ENCODE measurements at regions not wholly inside any gene's neighbourhood (a gene's known extent, or its start where the extent isn't known, plus 50 kb on each side); places are given as distances from the start of the nearest gene placed in this dataset.

DNA sequence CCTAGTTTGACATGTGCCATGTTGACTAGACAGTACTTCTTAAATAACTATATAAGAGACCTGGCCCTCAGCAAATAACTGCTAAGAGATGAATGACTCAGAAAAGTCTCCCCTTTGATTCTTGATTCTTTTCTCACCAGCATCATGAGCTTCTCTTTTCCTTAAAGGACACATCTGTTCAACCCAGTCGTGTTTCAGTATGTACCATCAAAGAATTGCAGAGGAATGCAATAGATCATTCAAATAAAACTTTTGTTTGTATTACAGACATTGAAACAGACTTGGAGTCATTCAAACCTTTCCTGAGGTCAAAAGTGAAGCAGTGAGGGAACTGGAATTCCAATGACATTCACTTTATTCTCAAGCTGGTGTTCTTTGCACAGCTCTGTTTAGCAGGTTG, 598.3 kb upstream of the GHITM start:
- TF ChIP-seq, protein P1, sequence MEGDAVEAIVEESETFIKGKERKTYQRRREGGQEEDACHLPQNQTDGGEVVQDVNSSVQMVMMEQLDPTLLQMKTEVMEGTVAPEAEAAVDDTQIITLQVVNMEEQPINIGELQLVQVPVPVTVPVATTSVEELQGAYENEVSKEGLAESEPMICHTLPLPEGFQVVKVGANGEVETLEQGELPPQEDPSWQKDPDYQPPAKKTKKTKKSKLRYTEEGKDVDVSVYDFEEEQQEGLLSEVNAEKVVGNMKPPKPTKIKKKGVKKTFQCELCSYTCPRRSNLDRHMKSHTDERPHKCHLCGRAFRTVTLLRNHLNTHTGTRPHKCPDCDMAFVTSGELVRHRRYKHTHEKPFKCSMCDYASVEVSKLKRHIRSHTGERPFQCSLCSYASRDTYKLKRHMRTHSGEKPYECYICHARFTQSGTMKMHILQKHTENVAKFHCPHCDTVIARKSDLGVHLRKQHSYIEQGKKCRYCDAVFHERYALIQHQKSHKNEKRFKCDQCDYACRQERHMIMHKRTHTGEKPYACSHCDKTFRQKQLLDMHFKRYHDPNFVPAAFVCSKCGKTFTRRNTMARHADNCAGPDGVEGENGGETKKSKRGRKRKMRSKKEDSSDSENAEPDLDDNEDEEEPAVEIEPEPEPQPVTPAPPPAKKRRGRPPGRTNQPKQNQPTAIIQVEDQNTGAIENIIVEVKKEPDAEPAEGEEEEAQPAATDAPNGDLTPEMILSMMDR (IDR thresholded peaks at IDR 0.05; ENCODE audit: low read length): no peak
- TF ChIP-seq EZH2 (IDR thresholded peaks at IDR 0.05; ENCODE audit: borderline replicate concordance, low read length): no peak

Data from OCI-LY1 (cell line).